Ovary (tissue), 3 donors: ENCODE measurements at regions not wholly inside any gene's neighbourhood (a gene's known extent, or its start where the extent isn't known, plus 50 kb on each side); places are given as distances from the start of the nearest gene placed in this dataset.

ENCODE experiments used
- CTCF ChIP-seq, 3 donors: fragments of 450-650 bp in 2 of 3; fragments of 200-600 bp in 1 of 3; IDR thresholded peaks; one replicate each; pipeline versions ENCODE4 v1.5.1 to v1.8.0; 2016 to 2022; ENCODE audit warnings: antibody characterized with exemption in 3 of 3, mild to moderate bottlenecking in 1 of 3
- EP300 ChIP-seq: sonication (generic); formaldehyde crosslinking; IDR thresholded peaks from one replicate; pipeline ENCODE4 v1.6.1; 2017; ENCODE audit warnings: antibody characterized with exemption
- donor health status: DM: no; HTN: no; CAD: no.

- TF ChIP-seq CTCF (IDR thresholded peaks at IDR 0.05) (no peak), EP300 (no peak)
Observed at GRCh38 chr2:34345030-34345429, 745.9 kb upstream of the FAM98A start.
